ENCODE measurements at regions not wholly inside any gene's neighbourhood (a gene's known extent, or its start where the extent isn't known, plus 50 kb on each side); places are given as distances from the start of the nearest gene placed in this dataset.

- intact Hi-C loops (cut with micrococcal nuclease) = no loop called here
- no peak overlapping the region for H3K4me3 ChIP-seq (ENCODE audit: low read length)
- H2AFZ ChIP-seq (ENCODE audit: low read length) = no peak overlapping the region
- H3F3A ChIP-seq (ENCODE audit: low read length, unreplicated experiment) = no peaks in the 10 kb centered on the region
- ChIA-PET CTCF (no interaction called here), POLR2A (ENCODE audit: unreplicated experiment) (no interaction called here)
- no peak overlapping the region for H3K27ac ChIP-seq (ENCODE audit: low read length)
- H3K9me2 ChIP-seq (replicated peaks; ENCODE audit: low read length) = no peaks in the 10 kb centered on the region
- no peaks in the 10 kb centered on the region for H4K20me1 ChIP-seq (ENCODE audit: low read length)
- H3K36me3 ChIP-seq (ENCODE audit: low read depth, low read length) = no peaks in the 10 kb centered on the region
- no peak for TF ChIP-seq CTCF (conservative IDR thresholded peaks at IDR 0.05; ENCODE audit: low read depth, low read length)
- TF ChIP-seq EZH2 (IDR thresholded peaks at IDR 0.05; ENCODE audit: low read length, unreplicated experiment) = no peak
- no peak for TF ChIP-seq EZH2phosphoT487 (IDR thresholded peaks at IDR 0.05; ENCODE audit: borderline replicate concordance, low read length)
- no peaks in the 10 kb centered on the region for H3K27me3 ChIP-seq (ENCODE audit: low read length)
- H3K9ac ChIP-seq (ENCODE audit: low read length) = no peak overlapping the region
- no peaks in the 10 kb centered on the region for H3K79me2 ChIP-seq (ENCODE audit: low read length)
- ATAC-seq = no peak
- DNase-seq = no peak
- no peak overlapping the region for H3K4me2 ChIP-seq (ENCODE audit: low read length)
- H3K4me1 ChIP-seq (ENCODE audit: insufficient read depth, low read length) = no peaks in the 10 kb centered on the region
- H3K9me3 ChIP-seq (ENCODE audit: low read length) = no peaks in the 10 kb centered on the region
- BruUV-seq (replicated peaks) = no TSS peak
These were observed 91.6 kb upstream of the PTCH1 start for GRCh38 chr9:95608341-95608740.

- intact Hi-C loops (cut with micrococcal nuclease) = no loop called here
- no peak overlapping the region for H3K27ac ChIP-seq (ENCODE audit: low read length)
- no peaks in the 10 kb centered on the region for H3K36me3 ChIP-seq (ENCODE audit: low read depth, low read length)
- BruUV-seq (replicated peaks) = no TSS peak
- H3K27me3 ChIP-seq (ENCODE audit: low read length) = no peaks in the 10 kb centered on the region
- ChIA-PET CTCF (no interaction called here), POLR2A (ENCODE audit: unreplicated experiment) (no interaction called here)
- H3F3A ChIP-seq (ENCODE audit: low read length, unreplicated experiment) = no peaks in the 10 kb centered on the region
- H3K9ac ChIP-seq (ENCODE audit: low read length) = no peak overlapping the region
- DNase-seq (no peak), ATAC-seq (no peak)
- H3K4me2 ChIP-seq (ENCODE audit: low read length) = no peak overlapping the region
- no peak overlapping the region for H3K4me3 ChIP-seq (ENCODE audit: low read length)
- TF ChIP-seq EZH2 (IDR thresholded peaks at IDR 0.05; ENCODE audit: low read length, unreplicated experiment) (no peak), EZH2phosphoT487 (IDR thresholded peaks at IDR 0.05; ENCODE audit: borderline replicate concordance, low read length) (no peak), CTCF (conservative IDR thresholded peaks at IDR 0.05; ENCODE audit: low read depth, low read length) (no peak)
- no peak overlapping the region for H2AFZ ChIP-seq (ENCODE audit: low read length)
- H4K20me1 ChIP-seq (ENCODE audit: low read length) = no peaks in the 10 kb centered on the region
- H3K9me3 ChIP-seq (ENCODE audit: low read length) = no peaks in the 10 kb centered on the region
- no peaks in the 10 kb centered on the region for H3K9me2 ChIP-seq (replicated peaks; ENCODE audit: low read length)
- no peaks in the 10 kb centered on the region for H3K4me1 ChIP-seq (ENCODE audit: insufficient read depth, low read length)
- H3K79me2 ChIP-seq (ENCODE audit: low read length) = no peaks in the 10 kb centered on the region
These were observed 90.7 kb upstream of the PTCH1 start for GRCh38 chr9:95607507-95607906.

GRCh38 chr9:95606489-95607350, 89.9 kb upstream of the PTCH1 start:
- intact Hi-C loops (cut with micrococcal nuclease) = no loop called here
- ChIA-PET CTCF (no interaction called here), POLR2A (ENCODE audit: unreplicated experiment) (no interaction called here)
- H2AFZ ChIP-seq (ENCODE audit: low read length) = no peak overlapping the region
- no TSS peak for BruUV-seq (replicated peaks)
- TF ChIP-seq CTCF (conservative IDR thresholded peaks at IDR 0.05; ENCODE audit: low read depth, low read length) (no peak), EZH2phosphoT487 (IDR thresholded peaks at IDR 0.05; ENCODE audit: borderline replicate concordance, low read length) (no peak), EZH2 (IDR thresholded peaks at IDR 0.05; ENCODE audit: low read length, unreplicated experiment) (no peak)
- H3F3A ChIP-seq (ENCODE audit: low read length, unreplicated experiment) = no peaks in the 10 kb centered on the region
- no peaks in the 10 kb centered on the region for H3K27me3 ChIP-seq (ENCODE audit: low read length)
- H3K4me2 ChIP-seq (ENCODE audit: low read length) = no peak overlapping the region
- no peak overlapping the region for H3K27ac ChIP-seq (ENCODE audit: low read length)
- no peaks in the 10 kb centered on the region for H3K79me2 ChIP-seq (ENCODE audit: low read length)
- no peak for DNase-seq
- no peaks in the 10 kb centered on the region for H3K9me3 ChIP-seq (ENCODE audit: low read length)
- H3K9me2 ChIP-seq (replicated peaks; ENCODE audit: low read length) = no peaks in the 10 kb centered on the region
- no peaks in the 10 kb centered on the region for H3K4me1 ChIP-seq (ENCODE audit: insufficient read depth, low read length)
- no peaks in the 10 kb centered on the region for H3K36me3 ChIP-seq (ENCODE audit: low read depth, low read length)
- H4K20me1 ChIP-seq (ENCODE audit: low read length) = no peaks in the 10 kb centered on the region
- no peak overlapping the region for H3K4me3 ChIP-seq (ENCODE audit: low read length)
- no peak overlapping the region for H3K9ac ChIP-seq (ENCODE audit: low read length)
- ATAC-seq = no peak

Data from PC-3 (cell line).